Adrenal gland (tissue), 9 donors: ENCODE measurements at regions not wholly inside any gene's neighbourhood (a gene's known extent, or its start where the extent isn't known, plus 50 kb on each side); places are given as distances from the start of the nearest gene placed in this dataset.

Experiments used
- DNase-seq, 7 donors: peaks; one replicate each; pipeline ENCODE4 v3.0.0-alpha.2; 2019 to 2020
- H3K27ac ChIP-seq, 5 donors: fragments of 200-600 bp; sonication (generic) in 4 of 5; 1 replicate in 3 of 5; 2 replicates in 2 of 5; pipeline versions ENCODE4 v1.5.1 to v1.8.0; 2016 to 2020; ENCODE audit warnings: mild to moderate bottlenecking in 1 of 5
- H3K27me3 ChIP-seq: fragments of 200-600 bp; 2 replicates; pipeline ENCODE4 v1.8.0; 2021
- H3K36me3 ChIP-seq, 2 donors: fragments of 200-600 bp; replicated peaks in 1 of 2; 1 replicate in 1 of 2; 2 replicates in 1 of 2; pipeline versions ENCODE4 v1.5.1 to v1.8.0; 2018 to 2022
- H3K4me1 ChIP-seq, 2 donors: fragments of 200-600 bp; replicated peaks in 1 of 2; 1 replicate in 1 of 2; 2 replicates in 1 of 2; pipeline versions ENCODE4 v1.5.1 to v1.8.0; 2018 to 2021
- H3K4me3 ChIP-seq, 4 donors: fragments of 200-600 bp; sonication (generic) in 3 of 4; one replicate each; pipeline ENCODE4 v1.5.1; 2016 to 2018
- H3K9me3 ChIP-seq, 3 donors: fragments of 200-600 bp; sonication (generic) in 1 of 3; replicated peaks in 1 of 3; 1 replicate in 2 of 3; 2 replicates in 1 of 3; pipeline versions ENCODE4 v1.5.1 to v1.8.0; 2016 to 2021
- CTCF ChIP-seq, 6 experiments: fragments of 450-650 bp in 4 of 6; fragments of 200-600 bp in 2 of 6; sonication (generic) in 1 of 6; IDR thresholded peaks; 1 replicate in 5 of 6; 2 replicates in 1 of 6; pipeline versions ENCODE4 v1.5.1 to v1.8.0; 2016 to 2021; ENCODE audit warnings: antibody characterized with exemption in 6 of 6, mild to moderate bottlenecking in 2 of 6, moderate library complexity in 1 of 6
- POLR2A ChIP-seq, 2 donors: fragments of 450-650 bp; IDR thresholded peaks; one replicate each; pipeline ENCODE4 v1.6.1; 2017; ENCODE audit warnings: antibody characterized with exemption in 2 of 2, mild to moderate bottlenecking in 2 of 2, moderate library complexity in 1 of 2
- WGBS, 4 donors: extraction: QIAGEN DNeasy Blood & Tissue Kit in 2 of 4; methylation state at CpG; one replicate each; pipeline versions ENCODE4 v1.1.5 to v1.1.7; 2013 to 2017; 5-methylcytosine and 5-hydroxymethylcytosine counted together
- intact Hi-C, 2 donors: fragments of 100-400 bp; cut with DNase I; formaldehyde crosslinking; loops; one replicate each; pipeline versions ENCODE4 v1.14.1 to v1.15.0; 2022 to 2023
- donor health status: healthy with polysubstance abuse.
- donor health status: Bipolar disorder and iron deficiency.
- donor health status: DM: yes; HTN: yes; CAD: no.
- donor health status: DM: no; HTN: no; CAD: no.
- donor health status: DM: no; HTN: no; CAD: no.

GRCh38 chr3:34015204-34016142, 217.0 kb downstream of the PDCD6IP start:
- WGBS, 4 donors = 86 to 89% (median 87%) methylated on average over 8 to 9 of the region's 9 CpGs
- intact Hi-C loops = no loop called here
- H3K9me3 ChIP-seq = no peaks in the 10 kb centered on the region

GRCh38 chr3:34016925-34017587, 218.6 kb downstream of the PDCD6IP start:
- WGBS, 4 donors = 56 to 67% (median 61%) methylated on average over 6 of the region's 6 CpGs
- H3K36me3 ChIP-seq = no peaks in the 10 kb centered on the region
- H3K27ac ChIP-seq = no peak overlapping the region
- DNase-seq = no peak
- no peaks in the 10 kb centered on the region for H3K27me3 ChIP-seq
- intact Hi-C loops = no loop called here
- peaks cover 0 to 4% of the 10 kb centered on the region in 2 donors for H3K4me1 ChIP-seq
- TF ChIP-seq CTCF (IDR thresholded peaks at IDR 0.05) (no peak), POLR2A (IDR thresholded peaks at IDR 0.05) (no peak)
- no peaks in the 10 kb centered on the region for H3K9me3 ChIP-seq
- no peak overlapping the region for H3K4me3 ChIP-seq

More at GRCh38 chr3:34015204-34016142, 217.0 kb downstream of the PDCD6IP start:
- TF ChIP-seq POLR2A (IDR thresholded peaks at IDR 0.05) (no peak), CTCF (IDR thresholded peaks at IDR 0.05) (no peak)
- Histone ChIP-seq H3K27me3 (no peaks in the 10 kb centered on the region), H3K4me1 (peaks cover 0 to 11% of the 10 kb centered on the region in 2 donors), H3K36me3 (no peaks in the 10 kb centered on the region), H3K4me3 (no peak overlapping the region), H3K27ac (no peak overlapping the region)
- no peak for DNase-seq

GRCh38 chr3:34017757-34018156, 219.3 kb downstream of the PDCD6IP start:
- Histone ChIP-seq H3K4me1 (no peaks in the 10 kb centered on the region), H3K27me3 (no peaks in the 10 kb centered on the region), H3K36me3 (no peaks in the 10 kb centered on the region), H3K27ac (no peak overlapping the region), H3K4me3 (no peak overlapping the region), H3K9me3 (no peaks in the 10 kb centered on the region)
- intact Hi-C loops = no loop called here
- no peak for DNase-seq
- TF ChIP-seq POLR2A (IDR thresholded peaks at IDR 0.05) (no peak), CTCF (IDR thresholded peaks at IDR 0.05) (no peak)

GRCh38 chr3:34019158-34019557, 220.7 kb downstream of the PDCD6IP start:
- no peak overlapping the region for H3K4me3 ChIP-seq
- TF ChIP-seq CTCF (IDR thresholded peaks at IDR 0.05) (no peak), POLR2A (IDR thresholded peaks at IDR 0.05) (no peak)

More at GRCh38 chr3:34019158-34019557, 220.7 kb downstream of the PDCD6IP start:
- no peak for DNase-seq
- 35 to 80% (median 69%) methylated on average over 2 of the region's 2 CpGs for WGBS, 4 donors
- Histone ChIP-seq H3K27ac (no peak overlapping the region), H3K36me3 (no peaks in the 10 kb centered on the region), H3K4me1 (no peaks in the 10 kb centered on the region), H3K9me3 (no peaks in the 10 kb centered on the region), H3K27me3 (no peaks in the 10 kb centered on the region)
- intact Hi-C loops = no loop called here
